H1 (cell line): ENCODE measurements at regions not wholly inside any gene's neighbourhood (a gene's known extent, or its start where the extent isn't known, plus 50 kb on each side); places are given as distances from the start of the nearest gene placed in this dataset.

ENCODE experiments used
- CTCF ChIA-PET: fragments of 300-600 bp; sonication (Branson Sonifier 250); formaldehyde crosslinking; loops from one replicate; lab custom pipeline; 2021; ENCODE audit not compliant: partially characterized antibody; lab: Charles Lee
- POLR2A ChIA-PET: fragments of 300-600 bp; sonication (Branson Sonifier 250); formaldehyde crosslinking; loops from one replicate; lab custom pipeline; 2021; ENCODE audit warnings: inconsistent platforms; ENCODE audit not compliant: partially characterized antibody; lab: Charles Lee
- DNase-seq, 2 experiments: peaks; one replicate each; pipeline versions ENCODE4 v3.0.0 to v3.0.0-alpha.2; 2010 to 2022; ENCODE audit warnings: low spot score in 2 of 2, low read depth in 1 of 2, mixed read lengths in 1 of 2
- FAIRE-seq: peaks from 2 replicates; lab custom pipeline; 2011; peaks lifted over from hg19 to GRCh38; lab: Jason Lieb, UNC
- H2AFZ ChIP-seq: 2 replicates; pipeline ENCODE4 v1.8.1; 2012; ENCODE audit warnings: low read length, inconsistent platforms
- H2AK5ac ChIP-seq: 2 replicates; pipeline ENCODE4 v1.6.1; 2013; ENCODE audit warnings: low read depth, low read length
- H2BK120ac ChIP-seq: replicated peaks from 2 replicates; pipeline ENCODE3; 2013; ENCODE audit warnings: low read depth, low read length, inconsistent platforms
- H2BK12ac ChIP-seq: 2 replicates; pipeline ENCODE4 v1.6.1; 2013; ENCODE audit warnings: low read depth, low read length
- H2BK15ac ChIP-seq: 2 replicates; pipeline ENCODE4 v1.6.1; 2013; ENCODE audit warnings: low read length
- H2BK20ac ChIP-seq: 2 replicates; pipeline ENCODE4 v1.6.1; 2013; ENCODE audit warnings: low read length
- H2BK5ac ChIP-seq: 2 replicates; pipeline ENCODE4 v1.6.1; 2013; ENCODE audit warnings: low read depth, low read length
- H3K14ac ChIP-seq: 2 replicates; pipeline ENCODE4 v1.6.1; 2013; ENCODE audit warnings: inconsistent platforms; ENCODE audit not compliant: insufficient read length
- H3K18ac ChIP-seq: 2 replicates; pipeline ENCODE4 v1.6.1; 2013; ENCODE audit warnings: low read length; ENCODE audit errors: extremely low read depth
- H3K23ac ChIP-seq: 2 replicates; pipeline ENCODE4 v1.6.1; 2013; ENCODE audit warnings: inconsistent platforms; ENCODE audit not compliant: insufficient read length
- H3K23me2 ChIP-seq: 2 replicates; pipeline ENCODE4 v1.6.1; 2013; ENCODE audit warnings: low read depth, low read length
- H3K27ac ChIP-seq: 2 replicates; pipeline ENCODE4 v1.6.1; 2011; ENCODE audit warnings: low read depth, low read length, inconsistent platforms
- H3K27me3 ChIP-seq, 4 experiments: replicated peaks in 1 of 4; 1 replicate in 1 of 4; 2 replicates in 3 of 4; pipeline versions ENCODE4 v1.6.1 to v1.8.1; 2011 to 2013; ENCODE audit warnings: low read length in 3 of 4, mild to moderate bottlenecking in 3 of 4, inconsistent platforms in 2 of 4, mixed read lengths in 2 of 4, moderate library complexity in 1 of 4; ENCODE audit not compliant: control insufficient read depth in 3 of 4, insufficient read depth in 3 of 4; ENCODE audit errors: extremely low read depth in 1 of 4
- H3K36me3 ChIP-seq, 4 experiments: 2 replicates each; pipeline versions ENCODE4 v1.6.1 to v1.8.1; 2011 to 2013; ENCODE audit warnings: mild to moderate bottlenecking in 4 of 4, low read length in 3 of 4, moderate library complexity in 2 of 4, control low read depth in 1 of 4, inconsistent platforms in 1 of 4; ENCODE audit not compliant: insufficient read depth in 4 of 4, control insufficient read depth in 2 of 4
- H3K4ac ChIP-seq: replicated peaks from 2 replicates; pipeline ENCODE3; 2013; ENCODE audit warnings: low read length, low read depth, mixed read lengths, inconsistent platforms; ENCODE audit not compliant: insufficient read length
- H3K4me1 ChIP-seq, 4 experiments: replicated peaks in 1 of 4; 1 replicate in 1 of 4; 2 replicates in 3 of 4; pipeline versions ENCODE4 v1.6.1 to v1.8.1; 2011 to 2013; ENCODE audit warnings: low read length in 3 of 4, inconsistent platforms in 2 of 4, mixed read lengths in 1 of 4; ENCODE audit not compliant: insufficient read depth in 4 of 4, control insufficient read depth in 3 of 4
- H3K4me2 ChIP-seq, 2 experiments: 2 replicates each; pipeline versions ENCODE4 v1.6.1 to v1.8.1; 2011 to 2013; ENCODE audit warnings: low read depth in 2 of 2, low read length in 2 of 2, control low read depth in 1 of 2, inconsistent platforms in 1 of 2, mild to moderate bottlenecking in 1 of 2; ENCODE audit not compliant: insufficient read depth in 1 of 2
- H3K4me3 ChIP-seq, 4 experiments: fragments of 200-600, 300-600 bp in 1 of 4; sonication (generic), shearing (Covaris generic), sonication (Bioruptor Twin) in 1 of 4; 2 replicates each; pipeline versions ENCODE4 v1.5.1 to v1.8.1; 2011 to 2016; ENCODE audit warnings: low read length in 4 of 4, low read depth in 3 of 4, control low read depth in 2 of 4, inconsistent platforms in 2 of 4, mild to moderate bottlenecking in 2 of 4, mixed read lengths in 1 of 4, moderate library complexity in 1 of 4; ENCODE audit not compliant: insufficient read depth in 2 of 4; ENCODE audit errors: extremely low read depth in 1 of 4
- H3K56ac ChIP-seq: replicated peaks from 2 replicates; pipeline ENCODE3; 2013; ENCODE audit warnings: low read depth, mild to moderate bottlenecking, mixed read lengths, low read length, inconsistent platforms; ENCODE audit not compliant: insufficient read length
- H3K79me1 ChIP-seq: 2 replicates; pipeline ENCODE4 v1.6.1; 2013; ENCODE audit warnings: low read depth, low read length, control low read depth
- H3K79me2 ChIP-seq, 2 experiments: 2 replicates each; pipeline versions ENCODE4 v1.6.1 to v1.8.1; 2012 to 2013; ENCODE audit warnings: low read length in 2 of 2, mild to moderate bottlenecking in 2 of 2, inconsistent platforms in 1 of 2; ENCODE audit not compliant: insufficient read depth in 2 of 2, control insufficient read depth in 1 of 2
- H3K9ac ChIP-seq, 4 experiments: replicated peaks in 1 of 4; 1 replicate in 1 of 4; 2 replicates in 3 of 4; pipeline versions ENCODE4 v1.6.1 to v1.8.1; 2011 to 2013; ENCODE audit warnings: low read depth in 3 of 4, low read length in 3 of 4, control low read depth in 2 of 4, mild to moderate bottlenecking in 2 of 4, moderate library complexity in 2 of 4, inconsistent platforms in 1 of 4; ENCODE audit errors: extremely low read depth in 1 of 4
- H3K9me3 ChIP-seq, 2 experiments: 2 replicates each; pipeline versions ENCODE4 v1.6.1 to v1.8.1; 2012 to 2013; ENCODE audit warnings: mild to moderate bottlenecking in 2 of 2, moderate library complexity in 2 of 2, control low read depth in 1 of 2, inconsistent platforms in 1 of 2, low read depth in 1 of 2, low read length in 1 of 2, mixed read lengths in 1 of 2; ENCODE audit not compliant: insufficient read depth in 2 of 2
- H4K20me1 ChIP-seq, 2 experiments: replicated peaks in 1 of 2; 2 replicates each; pipeline versions ENCODE3 to v1.8.1; 2011 to 2013; ENCODE audit warnings: inconsistent platforms in 2 of 2, low read length in 2 of 2, mild to moderate bottlenecking in 1 of 2; ENCODE audit not compliant: insufficient read depth in 2 of 2, control insufficient read depth in 1 of 2
- H4K5ac ChIP-seq: 2 replicates; pipeline ENCODE4 v1.6.1; 2013; ENCODE audit warnings: low read length, low read depth, mixed read lengths, inconsistent platforms; ENCODE audit not compliant: insufficient read length
- H4K8ac ChIP-seq: 2 replicates; pipeline ENCODE4 v1.8.0; 2013; ENCODE audit warnings: mild to moderate bottlenecking, moderate library complexity, low read length, inconsistent platforms; ENCODE audit not compliant: insufficient read depth; ENCODE audit errors: extremely low read depth
- H4K91ac ChIP-seq: replicated peaks from 2 replicates; pipeline ENCODE3; 2013; ENCODE audit warnings: low read length, mixed read lengths, inconsistent platforms; ENCODE audit not compliant: insufficient read length
- RAD21 ChIP-seq, 2 experiments: IDR thresholded peaks in 1 of 2; conservative IDR thresholded peaks in 1 of 2; 2 replicates each; pipeline ENCODE4 v1.6.1; 2011; ENCODE audit warnings: low read depth in 2 of 2, low read length in 2 of 2, improper control_type of control experiment in 1 of 2, inconsistent platforms in 1 of 2, mild to moderate bottlenecking in 1 of 2, moderate library complexity in 1 of 2
- RNF2 ChIP-seq: fragments of 200-900, 300-1000 bp; sonication (generic); IDR thresholded peaks from 2 replicates; pipeline ENCODE4 v1.7.1; 2016; ENCODE audit warnings: borderline replicate concordance, low read depth, mild to moderate bottlenecking, antibody characterized with exemption, low read length; ENCODE audit not compliant: poor library complexity, severe bottlenecking; ENCODE audit errors: missing control alignments
- WGBS, 2 experiments: shearing (Covaris generic) in 1 of 2; methylation state at CpG; one replicate each; pipeline versions ENCODE4 v1.1.6 to v1.1.7; 2013 to 2015; ENCODE audit warnings: low lambda C conversion rate in 2 of 2, mixed read lengths in 2 of 2, inconsistent platforms in 1 of 2, low coverage in 1 of 2, missing lambda C conversion rate in 1 of 2; ENCODE audit not compliant: insufficient replicate concordance in 2 of 2, insufficient coverage in 1 of 2, insufficient read length in 1 of 2; ENCODE audit errors: extremely low coverage in 1 of 2, missing lambda C conversion rate in 1 of 2; 5-methylcytosine and 5-hydroxymethylcytosine counted together

- no peak overlapping the region for H2BK120ac ChIP-seq
- no peak overlapping the region for H3K4ac ChIP-seq
- no peak overlapping the region for H2AK5ac ChIP-seq
- H3K27ac ChIP-seq = no peak overlapping the region
- TF ChIP-seq RAD21 (IDR thresholded peaks at IDR 0.05 in 1 of 2, conservative IDR thresholded peaks at IDR 0.05 in 1 of 2; ENCODE audit: low read depth in 2 of 2, low read length in 2 of 2) = peak; percentile 18 to 47; a peak in 3 of 4 replicates
- no peak for TF ChIP-seq RNF2
- no peak overlapping the region for H2BK15ac ChIP-seq
- H3K36me3 ChIP-seq = no peaks in the 10 kb centered on the region
- no peak overlapping the region for H2BK12ac ChIP-seq
- H2BK20ac ChIP-seq = no peak overlapping the region
- 95% methylated on average over 11 of the region's 11 CpGs; no CpG with 5 or more reads in 1 of the 2 experiments for WGBS, 2 experiments
- H4K5ac ChIP-seq = no peak overlapping the region
- no peaks in the 10 kb centered on the region for H3K4me1 ChIP-seq
- H3K79me1 ChIP-seq = no peaks in the 10 kb centered on the region
- peaks cover 2% of the 10 kb centered on the region; the same call in 1 of the 2 replicates for H3K23me2 ChIP-seq
- H3K56ac ChIP-seq = no peak overlapping the region
- FAIRE-seq (no peak), DNase-seq (no peak)
- H3K9ac ChIP-seq = no peak overlapping the region
- no peak overlapping the region for H4K91ac ChIP-seq
- H3K14ac ChIP-seq = no peak overlapping the region
- ChIA-PET POLR2A (no interaction called here), CTCF (interaction anchor here (1.1 to 1.2 kb wide), 2 partner anchors 9 to 113 kb away, joined by 3 to 4 read pairs; no protein-coding TSS in a partner anchor)
- H3K79me2 ChIP-seq = no peaks in the 10 kb centered on the region
- no peak overlapping the region for H3K4me3 ChIP-seq
- no peak overlapping the region for H3K4me2 ChIP-seq
- H3K27me3 ChIP-seq = no peaks in the 10 kb centered on the region
- peaks cover 4 to 7% of the 10 kb centered on the region in 2 experiments; a peak in 3 of 4 replicates for H3K9me3 ChIP-seq
- H2AFZ ChIP-seq = no peak overlapping the region
- H4K8ac ChIP-seq = no peak overlapping the region
- H4K20me1 ChIP-seq = no peaks in the 10 kb centered on the region
- H2BK5ac ChIP-seq = no peak overlapping the region
- H3K23ac ChIP-seq = no peak overlapping the region
- H3K18ac ChIP-seq = no peak overlapping the region
Observed at GRCh38 chr10:130820880-130821482, 490.5 kb downstream of the TCERG1L start.
